ENCODE measurements at regions not wholly inside any gene's neighbourhood (a gene's known extent, or its start where the extent isn't known, plus 50 kb on each side); places are given as distances from the start of the nearest gene placed in this dataset.

DNA sequence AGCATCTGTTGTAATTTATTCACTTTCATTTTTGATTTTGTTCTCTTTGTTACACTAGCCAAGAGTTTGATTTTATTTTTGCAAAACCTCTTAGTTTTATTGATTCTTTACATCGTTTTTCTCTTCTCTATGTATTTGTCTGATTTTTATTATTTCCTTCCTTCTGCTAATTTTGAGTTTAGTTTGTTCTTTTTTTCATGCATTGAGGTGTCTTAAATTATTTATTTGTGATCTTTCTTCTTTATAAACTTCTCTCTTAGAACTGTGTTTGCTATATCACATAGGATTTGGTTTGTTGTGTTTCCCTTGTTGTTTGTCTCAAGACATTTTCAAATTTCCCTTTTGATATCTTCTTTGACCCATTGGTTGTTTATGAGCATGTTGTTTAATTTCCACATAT, 51.7 kb upstream of the NFKBIA start:
- DNase-seq, result no peak

GRCh38 chr14:35458442-35458841, 53.9 kb upstream of the NFKBIA start:
- no peak for DNase-seq

DNA sequence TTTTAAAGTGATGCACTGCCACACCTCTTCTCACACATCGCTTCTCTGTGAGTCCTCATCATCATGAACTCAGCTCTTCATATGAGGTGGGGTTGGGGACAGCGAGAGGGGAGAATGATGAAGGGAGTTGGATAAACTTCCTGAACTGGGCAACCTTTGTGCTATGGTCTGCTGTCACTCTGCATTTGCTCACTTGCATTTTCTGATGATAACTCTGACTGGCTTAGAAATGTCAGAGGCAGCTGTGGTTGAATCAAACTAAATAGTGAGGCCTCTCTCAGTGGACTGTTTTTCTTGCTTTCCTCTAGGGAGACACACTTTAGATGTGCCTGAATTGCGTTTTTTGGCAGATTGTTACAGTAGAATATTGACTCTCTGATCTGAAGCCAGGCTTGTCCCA, 55.2 kb upstream of the NFKBIA start:
- no peak for DNase-seq

DNA sequence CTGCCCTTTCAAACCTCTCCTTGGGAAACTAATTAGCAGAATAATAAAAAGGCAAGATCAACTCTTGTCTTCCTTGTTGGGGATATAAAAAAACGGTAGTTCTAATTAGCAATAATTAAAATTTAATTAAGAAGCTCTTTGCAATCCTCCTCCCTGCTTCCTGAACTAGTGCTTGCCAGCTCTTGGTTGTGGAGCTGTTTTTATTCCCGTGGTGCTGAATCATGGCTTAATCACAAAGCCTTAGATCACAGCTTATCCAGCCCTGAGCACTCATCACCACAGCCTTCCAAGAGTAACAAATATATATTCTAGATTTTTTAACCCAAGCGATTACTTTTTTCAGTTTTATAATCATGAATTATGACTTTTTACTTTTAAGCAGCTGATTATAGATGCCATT, 63.2 kb upstream of the INSM2 start:
- peak; percentile 45 for DNase-seq

- no peak for DNase-seq
Observed at GRCh38 chr14:35471803-35472202, 62.2 kb upstream of the INSM2 start.

GRCh38 chr14:35474323-35474722, 59.6 kb upstream of the INSM2 start:
- DNase-seq, result no peak

- DNase-seq, result peak; percentile 39
Observed at GRCh38 chr14:35480119-35480769, 53.7 kb upstream of the INSM2 start.

DNA sequence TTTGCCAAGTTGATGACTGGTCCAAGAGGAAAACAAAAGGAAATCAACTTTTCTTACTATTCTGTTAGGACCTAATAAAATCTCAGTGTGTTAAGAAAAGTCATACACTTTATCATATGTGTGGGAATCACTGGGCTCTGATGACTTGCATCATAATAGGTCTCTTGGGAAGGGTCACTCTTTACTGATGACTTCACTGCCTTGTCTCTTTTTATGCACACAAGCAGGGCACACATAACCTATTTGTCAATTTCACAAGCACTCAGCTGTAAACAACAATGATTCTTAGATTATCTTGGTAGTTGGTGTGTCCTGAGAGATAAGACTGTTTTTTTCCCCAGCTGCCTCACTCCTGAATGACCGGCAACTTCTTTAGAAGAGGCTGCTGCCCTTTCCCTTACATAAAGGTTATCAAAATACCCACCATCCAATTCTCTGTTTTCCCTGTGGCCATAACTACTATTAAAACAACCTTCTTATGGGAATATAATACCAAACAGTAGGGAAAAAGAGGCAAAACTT, 50.9 kb upstream of the INSM2 start:
- DNase-seq, result peak; percentile 15

All from dermis blood vessel endothelial cell (primary cell).